Endodermal cell (in vitro differentiated cells): ENCODE measurements at regions not wholly inside any gene's neighbourhood (a gene's known extent, or its start where the extent isn't known, plus 50 kb on each side); places are given as distances from the start of the nearest gene placed in this dataset.
A peak's percentile ranks its signal among the peaks of the same experiment; 100 is the strongest.

Source experiments
- DNase-seq: peaks from one replicate; pipeline ENCODE4 v3.0.0-alpha.2; 2017
- H3K27ac ChIP-seq: 2 replicates; pipeline ENCODE4 v1.5.1; 2013; ENCODE audit warnings: mild to moderate bottlenecking, low read depth, low read length, moderate library complexity
- H3K27me3 ChIP-seq: 2 replicates; pipeline ENCODE4 v1.6.1; 2013; ENCODE audit warnings: mild to moderate bottlenecking, low read length, moderate library complexity; ENCODE audit not compliant: insufficient read depth, control insufficient read depth, poor library complexity, severe bottlenecking
- H3K36me3 ChIP-seq: 2 replicates; pipeline ENCODE4 v1.7.0; 2013; ENCODE audit warnings: mild to moderate bottlenecking, low read length, moderate library complexity; ENCODE audit not compliant: control insufficient read depth, insufficient read depth
- H3K4me1 ChIP-seq: one replicate; pipeline ENCODE4 v1.7.0; 2013; ENCODE audit warnings: low read length; ENCODE audit not compliant: control insufficient read depth, insufficient read depth
- H3K4me3 ChIP-seq: 2 replicates; pipeline ENCODE4 v1.5.1; 2013; ENCODE audit warnings: mild to moderate bottlenecking, low read length, moderate library complexity
- H3K9ac ChIP-seq: 2 replicates; pipeline ENCODE4 v1.6.1; 2013; ENCODE audit warnings: mild to moderate bottlenecking, low read length, moderate library complexity; ENCODE audit not compliant: poor library complexity, severe bottlenecking; ENCODE audit errors: extremely low read depth
- H3K9me3 ChIP-seq: 2 replicates; pipeline ENCODE4 v1.6.1; 2013; ENCODE audit warnings: mild to moderate bottlenecking, low read length, moderate library complexity; ENCODE audit not compliant: control insufficient read depth
- H3K27ac Mint-ChIP-seq: 2 replicates; pipeline ENCODE4 v1.8.0; 2020; ENCODE audit warnings: mixed read lengths
- H3K27me3 Mint-ChIP-seq: 2 replicates; pipeline ENCODE4 v1.8.0; 2021; ENCODE audit warnings: mild to moderate bottlenecking, mixed read lengths; ENCODE audit not compliant: insufficient read depth
- H3K36me3 Mint-ChIP-seq: 2 replicates; pipeline ENCODE4 v1.8.0; 2020; ENCODE audit warnings: low read depth, mixed read lengths
- H3K4me1 Mint-ChIP-seq: 2 replicates; pipeline ENCODE4 v1.8.0; 2020; ENCODE audit warnings: mixed read lengths
- H3K4me3 Mint-ChIP-seq: 2 replicates; pipeline ENCODE4 v1.8.0; 2020; ENCODE audit warnings: mild to moderate bottlenecking, moderate library complexity, mixed read lengths
- H3K9me3 Mint-ChIP-seq: 2 replicates; pipeline ENCODE4 v1.8.0; 2020; ENCODE audit warnings: mild to moderate bottlenecking, mixed read lengths
- CTCF ChIP-seq: fragments of 200-600 bp; sonication (generic); conservative IDR thresholded peaks from 2 replicates; pipeline ENCODE4 v1.5.0; 2021; ENCODE audit warnings: antibody characterized with exemption, mild to moderate bottlenecking
- WGBS, 2 experiments: methylation state at CpG; one replicate each; pipeline versions ENCODE4 v1.1.5 to v1.1.7; 2013; ENCODE audit warnings: missing lambda C conversion rate in 2 of 2, mixed read lengths in 1 of 2; ENCODE audit not compliant: insufficient coverage in 1 of 2, insufficient read length in 1 of 2; 5-methylcytosine and 5-hydroxymethylcytosine counted together

- Mint-ChIP-seq H3K4me3 (no peak overlapping the region), H3K27me3 (no peaks in the 10 kb centered on the region), H3K4me1 (peaks cover 6% of the 10 kb centered on the region), H3K27ac (no peak overlapping the region), H3K36me3 (no peaks in the 10 kb centered on the region), H3K9me3 (no peaks in the 10 kb centered on the region)
- H3K36me3 ChIP-seq = no peaks in the 10 kb centered on the region
- peak; percentile 58 for DNase-seq
- peak; percentile 50 for TF ChIP-seq CTCF
- H3K4me1 ChIP-seq = no peaks in the 10 kb centered on the region
- H3K4me3 ChIP-seq = no peak overlapping the region
- H3K27me3 ChIP-seq = no peaks in the 10 kb centered on the region
- 94 to 100% methylated on average over 3 to 7 of the region's 7 CpGs for WGBS, 2 experiments
- no peak overlapping the region for H3K27ac ChIP-seq
- H3K9me3 ChIP-seq = no peaks in the 10 kb centered on the region
- H3K9ac ChIP-seq = no peak overlapping the region
Measured at GRCh38 chr4:66574145-66574978, 904.1 kb upstream of the EPHA5 start.

- H3K27me3 ChIP-seq = no peaks in the 10 kb centered on the region
- H3K9me3 ChIP-seq = no peaks in the 10 kb centered on the region
- Mint-ChIP-seq H3K4me1 (peaks cover 6% of the 10 kb centered on the region), H3K36me3 (no peaks in the 10 kb centered on the region), H3K9me3 (no peaks in the 10 kb centered on the region), H3K27ac (no peak overlapping the region), H3K27me3 (no peaks in the 10 kb centered on the region), H3K4me3 (no peak overlapping the region)
- no peaks in the 10 kb centered on the region for H3K4me1 ChIP-seq
- H3K4me3 ChIP-seq = no peak overlapping the region
- WGBS, 2 experiments = 93 to 100% methylated on average over 1 to 2 of the region's 2 CpGs
- H3K9ac ChIP-seq = no peak overlapping the region
- no peaks in the 10 kb centered on the region for H3K36me3 ChIP-seq
- H3K27ac ChIP-seq = no peak overlapping the region
- TF ChIP-seq CTCF = no peak
- DNase-seq = no peak
Measured at GRCh38 chr4:66572949-66573348, 902.7 kb upstream of the EPHA5 start.

- Histone ChIP-seq H3K4me3 (no peak overlapping the region), H3K27me3 (no peaks in the 10 kb centered on the region), H3K27ac (no peak overlapping the region), H3K4me1 (no peaks in the 10 kb centered on the region), H3K9ac (no peak overlapping the region), H3K9me3 (no peaks in the 10 kb centered on the region), H3K36me3 (no peaks in the 10 kb centered on the region)
- no peak for TF ChIP-seq CTCF
- Mint-ChIP-seq H3K4me1 (peaks cover 8% of the 10 kb centered on the region), H3K27me3 (no peaks in the 10 kb centered on the region), H3K27ac (no peak overlapping the region), H3K36me3 (no peaks in the 10 kb centered on the region), H3K9me3 (no peaks in the 10 kb centered on the region), H3K4me3 (no peak overlapping the region)
- DNase-seq = no peak
- WGBS, 2 experiments = 100% methylated on average over 1 of the region's 1 CpG; no CpG with 5 or more reads in 1 of the 2 experiments
Measured at GRCh38 chr4:66571145-66571695, 900.9 kb upstream of the EPHA5 start.
